Endothelial cell of umbilical vein (primary cell): ENCODE measurements at regions not wholly inside any gene's neighbourhood (a gene's known extent, or its start where the extent isn't known, plus 50 kb on each side); places are given as distances from the start of the nearest gene placed in this dataset.

Experiments used
- BruUV-seq: library from RNA; stranded (reverse); fragments of 400-500 nt; replicated peaks from 2 replicates; lab custom pipeline; 2021; lab: Mats Ljungman, UMichigan
- CTCF ChIA-PET: fragments of 300-600, 350-600 bp; sonication (Branson Sonifier 250); formaldehyde crosslinking; loops from one replicate; lab custom pipeline; 2021; ENCODE audit warnings: antibody characterized with exemption, inconsistent platforms; lab: Charles Lee
- POLR2A ChIA-PET: fragments of 300-600, 350-600 bp; sonication (Branson Sonifier 250); formaldehyde crosslinking; loops from one replicate; lab custom pipeline; 2021; ENCODE audit warnings: antibody characterized with exemption, inconsistent platforms; lab: Charles Lee
- DNase-seq: peaks from one replicate; pipeline ENCODE4 v3.0.0-alpha.2; 2011; ENCODE audit warnings: low read depth, low spot score
- FAIRE-seq: peaks from 2 replicates; lab custom pipeline; 2011; peaks lifted over from hg19 to GRCh38; lab: Jason Lieb, UNC
- H2AFZ ChIP-seq: 2 replicates; pipeline ENCODE4 v1.6.0; 2012; ENCODE audit warnings: low read depth, low read length, control low read depth, inconsistent platforms
- H3K27ac ChIP-seq: 2 replicates; pipeline ENCODE4 v1.5.1; 2011; ENCODE audit warnings: low read depth, mild to moderate bottlenecking, control low read depth, low read length, moderate library complexity; ENCODE audit not compliant: insufficient read depth
- H3K27me3 ChIP-seq, 2 experiments: 2 replicates each; pipeline versions ENCODE4 v1.6.0 to v1.6.1; 2011; ENCODE audit warnings: low read length in 2 of 2, mixed read lengths in 1 of 2; ENCODE audit not compliant: control insufficient read depth in 2 of 2, insufficient read depth in 2 of 2
- H3K36me3 ChIP-seq, 2 experiments: 2 replicates in 1 of 2; 3 replicates in 1 of 2; pipeline ENCODE4 v1.5.1; 2011; ENCODE audit warnings: low read length in 2 of 2, mild to moderate bottlenecking in 1 of 2, moderate library complexity in 1 of 2; ENCODE audit not compliant: control insufficient read depth in 2 of 2, insufficient read depth in 2 of 2; ENCODE audit errors: extremely low read depth in 1 of 2
- H3K4me1 ChIP-seq: 3 replicates; pipeline ENCODE4 v1.5.1; 2011; ENCODE audit warnings: mild to moderate bottlenecking, low read length; ENCODE audit not compliant: control insufficient read depth, insufficient read depth; ENCODE audit errors: extremely low read depth
- H3K4me2 ChIP-seq: 2 replicates; pipeline ENCODE4 v1.6.1; 2011; ENCODE audit warnings: low read length, control low read depth, mixed read lengths; ENCODE audit not compliant: insufficient read depth
- H3K4me3 ChIP-seq, 3 experiments: fragments of 200-600 bp in 1 of 3; sonication (generic), shearing (Covaris generic) in 1 of 3; replicated peaks in 1 of 3; 2 replicates each; pipeline ENCODE4 v1.5.1; 2011 to 2016; ENCODE audit warnings: control low read depth in 3 of 3, low read length in 3 of 3, mild to moderate bottlenecking in 2 of 3, inconsistent platforms in 1 of 3, low read depth in 1 of 3, moderate library complexity in 1 of 3; ENCODE audit not compliant: insufficient read depth in 1 of 3
- H3K79me2 ChIP-seq: 2 replicates; pipeline ENCODE4 v1.6.0; 2012; ENCODE audit warnings: low read length, inconsistent platforms; ENCODE audit not compliant: control insufficient read depth, insufficient read depth
- H3K9ac ChIP-seq: replicated peaks from 2 replicates; pipeline ENCODE3; 2011; ENCODE audit warnings: low read length, control low read depth; ENCODE audit not compliant: insufficient read depth; ENCODE audit errors: extremely low read depth
- H3K9me1 ChIP-seq: replicated peaks from 3 replicates; pipeline ENCODE4 v1.6.0; 2011; ENCODE audit warnings: mild to moderate bottlenecking, low read length; ENCODE audit not compliant: control insufficient read depth, insufficient read depth; ENCODE audit errors: extremely low read depth
- H3K9me3 ChIP-seq: replicated peaks from 2 replicates; pipeline ENCODE4 v1.5.1; 2012; ENCODE audit warnings: low read length, inconsistent platforms; ENCODE audit not compliant: control insufficient read depth, insufficient read depth
- H4K20me1 ChIP-seq: replicated peaks from 2 replicates; pipeline ENCODE3; 2011; ENCODE audit warnings: mild to moderate bottlenecking, low read length; ENCODE audit not compliant: control insufficient read depth, insufficient read depth; ENCODE audit errors: extremely low read depth
- CTCF ChIP-seq, 2 donors: IDR thresholded peaks; 1 replicate in 1 of 2; 2 replicates in 1 of 2; pipeline ENCODE4 v1.5.1; 2011; ENCODE audit warnings: low read length in 2 of 2, mild to moderate bottlenecking in 2 of 2, moderate library complexity in 2 of 2, control low read depth in 1 of 2, inconsistent platforms in 1 of 2, low read depth in 1 of 2; ENCODE audit not compliant: insufficient read depth in 1 of 2; ENCODE audit errors: extremely low read depth in 1 of 2
- EZH2 ChIP-seq: IDR thresholded peaks from 2 replicates; pipeline ENCODE4 v1.6.1; 2012; ENCODE audit warnings: borderline replicate concordance, low read depth, mild to moderate bottlenecking, moderate library complexity, low read length, inconsistent platforms; ENCODE audit not compliant: severe bottlenecking
- FOS ChIP-seq: IDR thresholded peaks from 2 replicates; pipeline ENCODE4 v1.6.1; 2011; ENCODE audit warnings: mild to moderate bottlenecking, low read length, moderate library complexity, borderline replicate concordance; ENCODE audit not compliant: insufficient read depth
- GATA2 ChIP-seq: IDR thresholded peaks from 2 replicates; pipeline ENCODE4 v1.7.0; 2011; ENCODE audit warnings: low read depth, mild to moderate bottlenecking, moderate library complexity, mixed read lengths, low read length; ENCODE audit not compliant: insufficient read length, insufficient read depth
- JUN ChIP-seq: IDR thresholded peaks from 2 replicates; pipeline ENCODE4 v1.6.1; 2011; ENCODE audit warnings: borderline replicate concordance, low read depth; ENCODE audit not compliant: insufficient read length, insufficient read depth
- MYC ChIP-seq: IDR thresholded peaks from one replicate; pipeline ENCODE4 v1.6.1; 2011; ENCODE audit warnings: mild to moderate bottlenecking, low read depth, low read length
- POLR2A ChIP-seq: IDR thresholded peaks from 2 replicates; pipeline ENCODE4 v1.6.1; 2012; ENCODE audit warnings: low read depth, mild to moderate bottlenecking, control low read depth, low read length
- POLR2AphosphoS5 ChIP-seq: IDR thresholded peaks from 2 replicates; pipeline ENCODE4 v1.6.1; 2012; ENCODE audit warnings: low read depth, mild to moderate bottlenecking, control low read depth, low read length, moderate library complexity; ENCODE audit not compliant: insufficient read depth
- dilution Hi-C: fragments of 300-500 bp; cut with MboI; formaldehyde crosslinking; loops from one replicate; pipeline ENCODE4 v1.15.0; 2019; ENCODE audit warnings: low sequenced_read_pairs; ENCODE audit not compliant: extremely low pct_ligation_motif_present
- intact Hi-C: fragments of 100-400 bp; cut with micrococcal nuclease; formaldehyde crosslinking; loops from one replicate; pipeline ENCODE4 v1.10.0; 2022
- TF ChIP-seq, protein P1 (sequence below): IDR thresholded peaks from 2 replicates; pipeline ENCODE4 v1.6.1; 2011; ENCODE audit not compliant: insufficient read depth, insufficient read length

DNA sequence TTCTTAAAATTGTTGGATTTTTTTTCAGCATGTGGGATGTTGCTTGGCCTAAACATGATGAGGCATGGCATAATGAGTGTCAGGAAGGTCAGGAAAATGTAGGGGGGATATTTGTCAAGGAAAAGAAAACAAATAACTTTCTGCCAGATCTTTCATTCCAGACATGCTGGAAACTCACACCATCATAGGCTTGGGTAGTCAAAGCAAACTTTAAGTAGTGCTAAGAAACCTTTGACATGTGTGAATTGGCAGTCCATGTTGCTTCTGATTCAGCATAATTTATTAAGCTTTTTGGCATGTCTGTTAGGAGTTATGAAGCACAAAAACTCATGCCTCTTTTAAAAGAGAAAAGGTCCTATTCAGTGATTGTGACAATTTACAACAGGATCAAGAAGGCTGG lies 61.3 kb upstream of the MTAP start:
- DNase-seq (no peak), FAIRE-seq (no peak)
- no peak for TF ChIP-seq POLR2A
- TF ChIP-seq FOS: no peak
- no peak for TF ChIP-seq CTCF (IDR thresholded peaks at IDR 0.05; ENCODE audit: extremely low read depth in 1 of 2, insufficient read depth in 1 of 2, low read depth in 1 of 2, low read length in 2 of 2)
- TF ChIP-seq GATA2: no peak
- TF ChIP-seq MYC: no peak
- TF ChIP-seq, protein P1, sequence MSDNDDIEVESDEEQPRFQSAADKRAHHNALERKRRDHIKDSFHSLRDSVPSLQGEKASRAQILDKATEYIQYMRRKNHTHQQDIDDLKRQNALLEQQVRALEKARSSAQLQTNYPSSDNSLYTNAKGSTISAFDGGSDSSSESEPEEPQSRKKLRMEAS: no peak
- no peak for TF ChIP-seq JUN
- no peak for TF ChIP-seq EZH2
- TF ChIP-seq POLR2AphosphoS5: no peak
- Histone ChIP-seq H3K27ac (no peak overlapping the region), H3K79me2 (no peaks in the 10 kb centered on the region), H3K9ac (no peak overlapping the region), H3K36me3 (no peaks in the 10 kb centered on the region), H3K4me1 (no peaks in the 10 kb centered on the region), H2AFZ (no peak overlapping the region), H3K9me3 (no peaks in the 10 kb centered on the region), H3K27me3 (peaks cover 6 to 38% of the 10 kb centered on the region in 2 experiments), H3K4me3 (no peak overlapping the region), H4K20me1 (no peaks in the 10 kb centered on the region), H3K9me1 (no peaks in the 10 kb centered on the region), H3K4me2 (no peak overlapping the region)
- BruUV-seq: no TSS peak
- intact Hi-C loops: no loop called here
- dilution Hi-C loops: no loop called here
- ChIA-PET CTCF (interaction anchor here (1.3 to 1.6 kb wide), 2 partner anchors 9 to 14 kb away, joined by 3 read pairs; no protein-coding TSS in a partner anchor), POLR2A (no interaction called here)
